ENCODE measurements at regions not wholly inside any gene's neighbourhood (a gene's known extent, or its start where the extent isn't known, plus 50 kb on each side); places are given as distances from the start of the nearest gene placed in this dataset.

DNA sequence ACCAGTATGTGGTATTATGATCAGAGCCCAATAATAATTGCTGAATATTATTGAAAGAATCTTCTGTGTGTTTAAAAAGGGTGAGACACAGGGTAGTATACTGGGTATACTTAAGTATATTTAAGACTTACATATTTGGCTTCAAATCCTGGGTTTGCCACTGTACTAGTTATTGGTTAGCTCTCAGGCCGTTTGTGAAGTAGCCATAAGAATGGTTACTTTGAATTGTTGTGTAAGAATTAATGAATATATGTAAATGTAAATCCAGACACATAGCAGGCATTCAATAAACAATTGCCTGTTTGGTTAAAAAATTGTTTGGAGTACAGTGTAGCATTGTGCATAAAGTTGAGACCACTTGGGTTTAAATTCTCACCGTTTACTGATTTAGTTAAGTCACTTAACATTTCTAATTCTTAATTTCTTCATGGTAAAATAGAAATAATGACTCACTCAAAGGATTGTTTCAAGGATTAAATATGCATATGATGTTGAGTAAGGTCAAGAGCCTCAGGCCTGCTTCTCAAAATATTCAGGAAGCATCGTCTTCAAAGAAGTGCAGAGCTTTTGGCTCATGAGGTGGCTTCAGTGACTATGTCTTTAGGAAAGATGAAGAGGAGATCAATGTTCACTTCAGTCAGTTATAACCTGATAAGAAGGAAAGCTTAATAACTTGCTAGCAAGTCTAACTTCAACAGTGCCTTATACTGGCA is 207.9 kb upstream of the NT5C1B start:
- intact Hi-C loops (cut with DNase I; ENCODE audit: low total_unique reads), result no loop called here
- no peaks in the 10 kb centered on the region for H3K9me3 ChIP-seq
- H3K27ac ChIP-seq, result no peak overlapping the region
- H3K4me3 ChIP-seq, result no peak overlapping the region
- TF ChIP-seq, protein P1, sequence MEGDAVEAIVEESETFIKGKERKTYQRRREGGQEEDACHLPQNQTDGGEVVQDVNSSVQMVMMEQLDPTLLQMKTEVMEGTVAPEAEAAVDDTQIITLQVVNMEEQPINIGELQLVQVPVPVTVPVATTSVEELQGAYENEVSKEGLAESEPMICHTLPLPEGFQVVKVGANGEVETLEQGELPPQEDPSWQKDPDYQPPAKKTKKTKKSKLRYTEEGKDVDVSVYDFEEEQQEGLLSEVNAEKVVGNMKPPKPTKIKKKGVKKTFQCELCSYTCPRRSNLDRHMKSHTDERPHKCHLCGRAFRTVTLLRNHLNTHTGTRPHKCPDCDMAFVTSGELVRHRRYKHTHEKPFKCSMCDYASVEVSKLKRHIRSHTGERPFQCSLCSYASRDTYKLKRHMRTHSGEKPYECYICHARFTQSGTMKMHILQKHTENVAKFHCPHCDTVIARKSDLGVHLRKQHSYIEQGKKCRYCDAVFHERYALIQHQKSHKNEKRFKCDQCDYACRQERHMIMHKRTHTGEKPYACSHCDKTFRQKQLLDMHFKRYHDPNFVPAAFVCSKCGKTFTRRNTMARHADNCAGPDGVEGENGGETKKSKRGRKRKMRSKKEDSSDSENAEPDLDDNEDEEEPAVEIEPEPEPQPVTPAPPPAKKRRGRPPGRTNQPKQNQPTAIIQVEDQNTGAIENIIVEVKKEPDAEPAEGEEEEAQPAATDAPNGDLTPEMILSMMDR (IDR thresholded peaks at IDR 0.05), result no peak
- TF ChIP-seq POLR2A (IDR thresholded peaks at IDR 0.05), result no peak
- no peaks in the 10 kb centered on the region for H3K36me3 ChIP-seq
- no peaks in the 10 kb centered on the region for H3K27me3 ChIP-seq
- DNase-seq, result no peak
- H3K4me1 ChIP-seq, result no peaks in the 10 kb centered on the region

DNA sequence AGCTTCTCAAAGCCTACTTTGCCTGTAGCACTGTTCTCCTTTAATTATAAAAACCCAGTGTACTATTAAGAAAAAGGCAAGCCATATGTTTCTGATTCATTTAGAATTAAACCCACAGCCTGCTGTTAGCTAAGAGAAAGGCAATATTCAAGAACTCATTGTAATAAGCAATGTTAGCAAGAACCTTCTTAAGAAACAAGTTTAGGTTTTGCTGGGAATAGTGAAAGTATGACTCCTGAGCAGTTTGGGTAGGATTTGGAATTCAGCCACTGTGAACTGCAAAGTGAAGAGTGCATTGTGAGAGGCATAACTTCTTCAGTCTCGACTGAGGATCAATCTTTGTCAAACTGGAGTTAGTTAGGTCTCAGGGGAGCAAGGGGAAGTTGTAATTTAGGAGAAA is 206.5 kb upstream of the NT5C1B start:
- no peak for DNase-seq
- intact Hi-C loops (cut with DNase I; ENCODE audit: low total_unique reads), result no loop called here
- TF ChIP-seq POLR2A (IDR thresholded peaks at IDR 0.05), result no peak
- TF ChIP-seq, protein P1 (IDR thresholded peaks at IDR 0.05), result no peak
- Histone ChIP-seq H3K27me3 (no peaks in the 10 kb centered on the region), H3K36me3 (no peaks in the 10 kb centered on the region), H3K27ac (no peak overlapping the region), H3K9me3 (no peaks in the 10 kb centered on the region), H3K4me3 (no peak overlapping the region), H3K4me1 (no peaks in the 10 kb centered on the region)

DNA sequence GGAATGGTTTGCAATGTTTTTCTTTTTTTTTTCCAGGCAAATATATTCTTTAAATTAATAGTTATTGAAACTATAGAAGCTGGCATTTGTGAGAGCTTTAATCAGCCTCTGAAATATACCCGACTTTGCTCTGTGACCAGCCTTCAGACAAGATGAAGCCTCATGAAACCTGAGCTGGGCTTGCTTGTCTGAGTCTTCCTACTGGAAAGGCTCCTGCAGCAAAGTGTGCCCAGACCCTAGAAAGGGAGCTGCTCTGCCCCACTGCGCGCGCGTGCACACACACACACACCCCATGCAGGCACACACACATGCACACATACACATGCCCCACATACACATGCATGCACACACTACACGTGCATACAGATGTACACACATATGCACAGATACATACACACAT is 203.3 kb upstream of the NT5C1B start:
- H3K36me3 ChIP-seq, result no peaks in the 10 kb centered on the region
- H3K27ac ChIP-seq, result peak overlapping the region in 1 of 2 donors; percentile 19
- H3K9me3 ChIP-seq, result no peaks in the 10 kb centered on the region
- no peak overlapping the region for H3K4me3 ChIP-seq
- DNase-seq, result no peak
- intact Hi-C loops (cut with DNase I; ENCODE audit: low total_unique reads), result no loop called here
- H3K4me1 ChIP-seq, result no peaks in the 10 kb centered on the region
- H3K27me3 ChIP-seq, result no peaks in the 10 kb centered on the region
- TF ChIP-seq POLR2A (IDR thresholded peaks at IDR 0.05), result no peak
- TF ChIP-seq, protein P1 (IDR thresholded peaks at IDR 0.05), result no peak

DNA sequence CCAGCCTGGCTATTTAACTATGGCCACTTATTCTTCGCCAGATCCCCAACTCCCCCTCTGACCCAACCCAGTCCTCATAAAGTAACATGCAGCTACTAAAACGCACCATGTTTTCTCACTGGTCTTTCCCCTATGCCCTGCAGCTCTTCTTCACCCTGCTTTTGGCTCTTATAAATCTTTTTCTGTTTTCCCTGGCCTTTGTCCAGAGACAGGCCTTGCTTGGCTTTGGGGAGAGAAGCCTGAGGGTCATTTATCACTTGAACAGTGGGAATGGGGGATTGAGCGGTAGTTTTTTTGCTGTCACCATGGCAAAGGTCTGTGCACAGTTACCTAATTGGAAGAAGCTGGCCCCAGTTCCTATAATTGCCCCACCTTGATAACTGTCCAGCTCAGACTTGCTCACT is 202.9 kb upstream of the NT5C1B start:
- DNase-seq, result peak; percentile 21 to 23
- no peak for TF ChIP-seq POLR2A (IDR thresholded peaks at IDR 0.05)
- TF ChIP-seq, protein P1 (IDR thresholded peaks at IDR 0.05), result no peak
- no peaks in the 10 kb centered on the region for H3K36me3 ChIP-seq
- H3K4me1 ChIP-seq, result no peaks in the 10 kb centered on the region
- no peaks in the 10 kb centered on the region for H3K9me3 ChIP-seq
- intact Hi-C loops (cut with DNase I; ENCODE audit: low total_unique reads), result no loop called here
- no peaks in the 10 kb centered on the region for H3K27me3 ChIP-seq
- H3K4me3 ChIP-seq, result no peak overlapping the region
- peak overlapping the region in 1 of 2 donors; percentile 19 for H3K27ac ChIP-seq

DNA sequence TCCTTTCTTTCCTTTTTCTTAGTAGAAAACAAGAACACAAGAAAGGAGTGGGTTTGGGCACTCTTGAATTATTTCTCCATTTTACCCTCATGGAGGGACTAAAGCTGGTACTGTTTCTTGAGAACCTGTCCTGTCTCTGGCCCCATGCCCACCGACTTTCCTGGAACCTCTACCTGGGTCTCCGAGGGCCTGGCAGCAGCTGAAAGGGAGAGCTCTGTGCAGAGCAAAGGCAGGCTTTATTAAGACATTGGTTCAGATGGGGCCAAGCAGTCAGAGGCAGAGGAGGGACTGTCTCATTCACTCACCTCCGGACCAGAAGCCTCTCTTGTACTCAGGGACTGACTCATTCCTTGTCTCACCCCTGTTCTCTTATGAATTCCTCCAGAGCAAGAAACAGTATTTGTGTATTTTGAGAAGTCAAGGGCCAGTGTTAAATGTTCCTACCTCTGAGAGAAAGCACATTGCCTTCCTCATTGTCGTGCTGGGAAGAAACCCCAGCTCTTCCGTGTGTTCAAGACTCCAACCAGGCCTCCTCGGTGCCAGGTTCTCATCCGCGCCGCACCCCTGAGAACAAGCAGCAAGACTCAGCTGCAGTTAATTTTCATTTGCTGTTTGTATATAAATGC is 201.9 kb upstream of the NT5C1B start:
- Histone ChIP-seq H3K36me3 (no peaks in the 10 kb centered on the region), H3K9me3 (no peaks in the 10 kb centered on the region), H3K4me3 (no peak overlapping the region), H3K27ac (peak overlapping the region in 1 of 2 donors; percentile 19), H3K27me3 (no peaks in the 10 kb centered on the region), H3K4me1 (no peaks in the 10 kb centered on the region)
- intact Hi-C loops (cut with DNase I; ENCODE audit: low total_unique reads), result no loop called here
- TF ChIP-seq POLR2A (IDR thresholded peaks at IDR 0.05), result no peak
- TF ChIP-seq, protein P1 (IDR thresholded peaks at IDR 0.05), result no peak
- no peak for DNase-seq
